ENCODE measurements at regions not wholly inside any gene's neighbourhood (a gene's known extent, or its start where the extent isn't known, plus 50 kb on each side); places are given as distances from the start of the nearest gene placed in this dataset.

GRCh38 chr2:139911160-139911559 lies 1131.0 kb upstream of the NXPH2 start:
- TF ChIP-seq CTCF (conservative IDR thresholded peaks at IDR 0.05) (no peak), ZFX (IDR thresholded peaks at IDR 0.05) (no peak)
